GM23338 (cell line): ENCODE measurements at regions not wholly inside any gene's neighbourhood (a gene's known extent, or its start where the extent isn't known, plus 50 kb on each side); places are given as distances from the start of the nearest gene placed in this dataset.

Source experiments
- ATAC-seq: fragments of 200-7000 bp; cut with Tn5 transposase; 3 replicates; pipeline ENCODE4 v1.9.1; 2020
- DNase-seq: peaks from one replicate; pipeline ENCODE4 v3.0.0-alpha.2; 2015; ENCODE audit warnings: low spot score
- H2AFZ ChIP-seq: fragments of 200-600 bp; sonication (generic); 2 replicates; pipeline ENCODE4 v1.8.0; 2016; ENCODE audit warnings: antibody characterized with exemption, mild to moderate bottlenecking, moderate library complexity
- H3F3A ChIP-seq: fragments of 200-600 bp; sonication (generic); replicated peaks from 2 replicates; pipeline ENCODE4 v1.8.0; 2017; ENCODE audit warnings: antibody characterized with exemption, mixed run types, low read depth
- H3K27ac ChIP-seq: fragments of 200-600 bp; sonication (generic); 2 replicates; pipeline ENCODE4 v1.6.1; 2016; ENCODE audit warnings: low read depth
- H3K27me3 ChIP-seq: fragments of 200-600 bp; sonication (generic); 2 replicates; pipeline ENCODE4 v1.8.0; 2016; ENCODE audit warnings: mild to moderate bottlenecking, mixed run types, moderate library complexity; ENCODE audit not compliant: insufficient read depth
- H3K36me3 ChIP-seq: fragments of 200-600 bp; sonication (generic); 2 replicates; pipeline ENCODE4 v1.8.0; 2016; ENCODE audit warnings: mild to moderate bottlenecking; ENCODE audit not compliant: insufficient read depth
- H3K4me1 ChIP-seq: fragments of 200-600 bp; sonication (generic); 2 replicates; pipeline ENCODE4 v1.8.0; 2016; ENCODE audit warnings: mild to moderate bottlenecking, moderate library complexity; ENCODE audit not compliant: insufficient read depth
- H3K4me2 ChIP-seq: fragments of 200-600 bp; sonication (generic); 2 replicates; pipeline ENCODE4 v1.7.1; 2017; ENCODE audit warnings: mixed run types
- H3K4me3 ChIP-seq: fragments of 200-600 bp; sonication (generic); 2 replicates; pipeline ENCODE4 v1.6.1; 2016; ENCODE audit warnings: mixed run types
- H3K79me2 ChIP-seq: fragments of 200-600 bp; sonication (generic); replicated peaks from 2 replicates; pipeline ENCODE4 v1.8.0; 2017; ENCODE audit warnings: mild to moderate bottlenecking; ENCODE audit not compliant: insufficient read depth
- H3K9me2 ChIP-seq: fragments of 200-600 bp; sonication (generic); 2 replicates; pipeline ENCODE4 v1.8.0; 2017; ENCODE audit not compliant: insufficient read depth
- H4K20me1 ChIP-seq: fragments of 200-600 bp; sonication (generic); replicated peaks from 2 replicates; pipeline ENCODE4 v1.8.0; 2017; ENCODE audit warnings: mild to moderate bottlenecking; ENCODE audit not compliant: insufficient read depth
- H3K27ac Mint-ChIP-seq: 2 replicates; pipeline ENCODE4 v1.8.0; 2020; ENCODE audit warnings: inconsistent platforms, mild to moderate bottlenecking, moderate library complexity, mixed read lengths
- H3K27me3 Mint-ChIP-seq: 3 replicates; pipeline ENCODE4 v1.8.0; 2022; ENCODE audit warnings: low read depth, mild to moderate bottlenecking, moderate library complexity, mixed read lengths, inconsistent platforms; ENCODE audit not compliant: insufficient read depth, poor library complexity
- H3K36me3 Mint-ChIP-seq: 3 replicates; pipeline ENCODE4 v1.8.0; 2021; ENCODE audit warnings: low read depth, mild to moderate bottlenecking, inconsistent platforms, moderate library complexity, mixed read lengths
- H3K4me1 Mint-ChIP-seq: 3 replicates; pipeline ENCODE4 v1.8.0; 2020; ENCODE audit warnings: mild to moderate bottlenecking, inconsistent platforms, mixed read lengths
- H3K4me3 Mint-ChIP-seq: 3 replicates; pipeline ENCODE4 v1.8.0; 2021; ENCODE audit warnings: moderate library complexity, mild to moderate bottlenecking, inconsistent platforms, mixed read lengths
- H3K9me3 Mint-ChIP-seq: 3 replicates; pipeline ENCODE4 v1.8.0; 2020; ENCODE audit warnings: moderate library complexity, mild to moderate bottlenecking, inconsistent platforms, mixed read lengths
- CREB1 ChIP-seq: fragments of 250-450 bp; sonication (Bioruptor Pico); IDR thresholded peaks from 2 replicates; pipeline ENCODE4 v1.5.0; 2020; ENCODE audit warnings: low read depth, mild to moderate bottlenecking, moderate library complexity
- CTCF ChIP-seq, 2 experiments: fragments of 200-600 bp in 1 of 2; sonication (generic) in 1 of 2; conservative IDR thresholded peaks; 2 replicates each; pipeline versions ENCODE4 v1.5.1 to v1.6.1; 2016 to 2017; ENCODE audit warnings: antibody characterized with exemption in 2 of 2, low read depth in 2 of 2, mild to moderate bottlenecking in 2 of 2, moderate library complexity in 1 of 2
- ETS1 ChIP-seq: IDR thresholded peaks from 2 replicates; pipeline ENCODE4 v1.6.1; 2016; ENCODE audit warnings: antibody characterized with exemption
- EZH2 ChIP-seq: fragments of 200-600 bp; sonication (generic); IDR thresholded peaks from one replicate; pipeline ENCODE4 v1.8.0; 2017; ENCODE audit warnings: antibody characterized with exemption, mild to moderate bottlenecking, low read depth; ENCODE audit not compliant: unreplicated experiment
- EZH2phosphoT487 ChIP-seq: fragments of 200-600 bp; sonication (generic); IDR thresholded peaks from one replicate; pipeline ENCODE4 v1.8.1; 2018; ENCODE audit warnings: antibody characterized with exemption; ENCODE audit not compliant: unreplicated experiment
- JUNB ChIP-seq: IDR thresholded peaks from one replicate; pipeline ENCODE4 v1.6.1; 2016; ENCODE audit warnings: antibody characterized with exemption; ENCODE audit not compliant: unreplicated experiment
- NANOG ChIP-seq: IDR thresholded peaks from 2 replicates; pipeline ENCODE4 v1.6.1; 2016; ENCODE audit warnings: antibody characterized with exemption, borderline replicate concordance
- POLR2AphosphoS5 ChIP-seq: IDR thresholded peaks from 2 replicates; pipeline ENCODE4 v1.6.1; 2016; ENCODE audit warnings: antibody characterized with exemption, low read depth
- REST ChIP-seq: IDR thresholded peaks from one replicate; pipeline ENCODE4 v1.6.1; 2018; ENCODE audit warnings: antibody characterized with exemption; ENCODE audit not compliant: unreplicated experiment
- STAT1 ChIP-seq: IDR thresholded peaks from one replicate; pipeline ENCODE4 v1.6.1; 2016; ENCODE audit warnings: antibody characterized with exemption; ENCODE audit not compliant: unreplicated experiment
- ZNF114 ChIP-seq: fragments of 250-450 bp; sonication (Bioruptor Pico); IDR thresholded peaks from 2 replicates; pipeline ENCODE4 v1.5.0; 2020; ENCODE audit warnings: mild to moderate bottlenecking, moderate library complexity
- ZNF331 ChIP-seq: fragments of 250-450 bp; sonication (Bioruptor Pico); IDR thresholded peaks from 2 replicates; pipeline ENCODE4 v1.5.0; 2020; ENCODE audit warnings: low read depth, mild to moderate bottlenecking, moderate library complexity

GRCh38 chr4:24742773-24743172 is 52.6 kb upstream of the SOD3 start:
- ATAC-seq (no peak), DNase-seq (no peak)
- H3K27ac ChIP-seq: no peak overlapping the region
- TF ChIP-seq ETS1 (no peak), POLR2AphosphoS5 (no peak), REST (no peak), JUNB (no peak), STAT1 (no peak), EZH2 (no peak), ZNF114 (CRISPR knock-in tag) (no peak), NANOG (no peak), CREB1 (CRISPR knock-in tag) (no peak), CTCF (conservative IDR thresholded peaks at IDR 0.05; ENCODE audit: low read depth in 2 of 2) (no peak), EZH2phosphoT487 (no peak), ZNF331 (CRISPR knock-in tag) (no peak)
- peaks cover 16% of the 10 kb centered on the region; the same call in 1 of the 2 replicates for H3K4me1 ChIP-seq
- no peaks in the 10 kb centered on the region for H3K27me3 ChIP-seq
- no peaks in the 10 kb centered on the region for H4K20me1 ChIP-seq
- peaks cover 2% of the 10 kb centered on the region for H3K27me3 Mint-ChIP-seq
- H3K9me3 Mint-ChIP-seq: peaks cover 17% of the 10 kb centered on the region
- H3K9me2 ChIP-seq: peaks cover 4% of the 10 kb centered on the region
- peaks cover 12% of the 10 kb centered on the region for H3K4me1 Mint-ChIP-seq
- H3K79me2 ChIP-seq: no peaks in the 10 kb centered on the region
- no peak overlapping the region for H3K4me3 ChIP-seq
- H3F3A ChIP-seq: no peaks in the 10 kb centered on the region
- H3K4me2 ChIP-seq: no peak overlapping the region
- no peak overlapping the region for H3K4me3 Mint-ChIP-seq
- H3K27ac Mint-ChIP-seq: no peak overlapping the region
- peaks cover 11% of the 10 kb centered on the region for H3K36me3 Mint-ChIP-seq
- peak overlapping the region; percentile 70; the same call in 1 of the 2 replicates for H2AFZ ChIP-seq
- no peaks in the 10 kb centered on the region for H3K36me3 ChIP-seq
